GM18867 (cell line): ENCODE measurements at regions not wholly inside any gene's neighbourhood (a gene's known extent, or its start where the extent isn't known, plus 50 kb on each side); places are given as distances from the start of the nearest gene placed in this dataset.

Experiments
- ATAC-seq: cut with Tn5 transposase; IDR thresholded peaks from one replicate; pipeline ENCODE4 v1.9.1; 2021; ENCODE audit warnings: mild to moderate bottlenecking, moderate library complexity; ENCODE audit not compliant: unreplicated experiment

- ATAC-seq = no peak
Observed at GRCh38 chr6:25010902-25011625, 75.3 kb upstream of the RIPOR2 start.

DNA sequence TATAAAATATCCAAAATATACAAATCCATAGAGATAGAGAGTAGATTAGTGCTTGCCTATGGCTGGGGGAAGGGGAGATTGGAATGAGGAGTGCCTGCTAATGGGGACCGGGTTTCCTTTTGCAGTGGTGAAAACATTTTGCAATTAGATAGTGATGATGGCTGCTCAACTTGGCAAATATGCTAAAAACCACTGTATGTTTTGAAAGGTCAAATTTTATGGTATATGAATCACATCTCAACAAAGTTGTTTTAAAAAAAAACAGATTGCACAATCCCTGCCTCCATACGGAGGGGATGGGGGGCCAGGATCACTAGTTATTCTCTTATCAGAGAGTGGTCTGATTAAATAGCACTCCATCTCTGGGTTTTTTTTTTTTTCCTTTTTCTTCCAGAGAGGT lies 76.9 kb upstream of the RIPOR2 start:
- ATAC-seq = no peak

GRCh38 chr6:25013246-25013645 lies 77.5 kb upstream of the RIPOR2 start:
- no peak for ATAC-seq

- ATAC-seq = no peak
Observed at GRCh38 chr6:25014369-25014768, 78.6 kb upstream of the RIPOR2 start.

DNA sequence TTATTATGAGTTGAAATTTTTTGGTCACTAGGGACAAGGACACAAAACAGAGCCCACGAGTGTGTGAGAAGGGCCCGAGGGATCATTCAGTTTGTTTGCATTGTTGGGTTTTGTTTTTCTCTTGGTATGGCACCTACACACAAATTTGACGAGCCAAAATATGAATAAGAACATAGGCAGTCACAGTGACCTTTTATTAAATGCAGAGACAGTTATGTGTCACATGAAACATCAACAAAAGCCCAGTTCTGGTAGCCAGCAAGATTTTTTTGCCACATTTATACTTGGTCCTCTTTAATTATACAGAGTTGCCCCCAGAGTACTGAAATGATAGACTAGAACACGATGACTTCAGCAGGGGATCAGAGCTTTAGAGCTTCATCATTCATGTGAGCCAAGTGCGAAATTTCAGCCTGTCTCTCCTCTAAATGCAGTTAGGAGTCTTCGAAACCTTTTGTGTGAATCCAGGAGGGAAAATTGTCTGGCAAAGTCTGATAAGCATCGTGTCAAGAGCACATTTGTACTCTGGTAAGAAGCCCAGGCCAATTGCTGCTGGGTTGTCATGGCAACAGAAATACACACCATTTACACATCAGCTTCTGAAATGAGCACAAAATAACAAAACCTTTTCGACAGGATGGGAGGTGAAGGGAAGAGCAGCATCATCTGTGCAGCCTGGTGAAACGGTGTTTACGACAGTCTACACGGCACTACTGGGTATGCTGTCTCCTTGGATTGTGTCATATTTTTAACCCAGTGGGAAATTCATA lies 79.2 kb upstream of the RIPOR2 start:
- ATAC-seq = no peak

GRCh38 chr6:25016014-25016720 lies 80.4 kb upstream of the RIPOR2 start:
- no peak for ATAC-seq

DNA sequence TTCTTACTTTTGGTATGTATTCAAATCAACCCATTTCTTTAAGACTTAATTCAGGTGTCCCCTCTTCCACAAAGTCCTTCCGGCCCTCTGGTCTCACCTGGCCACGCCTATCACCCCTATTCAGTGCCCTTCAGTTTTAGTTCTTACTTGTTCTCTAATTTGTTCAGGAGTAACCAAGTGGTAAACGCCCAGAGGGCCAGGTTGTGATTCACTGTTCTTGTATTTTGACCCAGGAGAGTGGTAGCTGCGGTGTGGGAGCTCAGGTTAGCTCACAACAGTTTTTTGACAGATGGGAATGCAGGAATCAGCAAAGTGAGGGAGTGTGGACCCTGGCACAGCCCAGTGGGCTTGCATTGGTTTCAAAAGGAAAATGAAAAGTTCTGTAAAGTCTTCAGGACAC lies 81.7 kb upstream of the RIPOR2 start:
- no peak for ATAC-seq

- ATAC-seq = peak; percentile 57
Observed at GRCh38 chr6:25017932-25018567, 82.3 kb upstream of the RIPOR2 start.

DNA sequence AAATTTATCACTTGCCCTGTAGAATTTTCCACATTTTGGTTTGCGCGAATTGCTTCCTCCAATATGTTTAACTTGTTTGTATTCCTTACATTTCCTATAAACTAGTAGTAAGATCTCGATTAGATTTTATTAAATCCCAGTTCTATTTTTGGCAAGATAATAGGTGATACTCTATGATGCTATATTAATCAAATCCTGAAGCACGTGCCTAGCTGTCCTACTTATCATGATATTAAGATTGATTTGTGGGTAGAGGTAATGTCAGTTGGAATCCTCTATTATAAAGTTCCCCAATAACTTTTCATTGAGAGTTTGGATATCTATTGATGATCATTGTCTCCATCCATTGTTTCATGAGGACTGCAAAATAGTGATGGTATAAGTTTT lies 82.8 kb upstream of the RIPOR2 start:
- no peak for ATAC-seq

GRCh38 chr6:25022140-25022553 lies 86.4 kb upstream of the RIPOR2 start:
- ATAC-seq = no peak

DNA sequence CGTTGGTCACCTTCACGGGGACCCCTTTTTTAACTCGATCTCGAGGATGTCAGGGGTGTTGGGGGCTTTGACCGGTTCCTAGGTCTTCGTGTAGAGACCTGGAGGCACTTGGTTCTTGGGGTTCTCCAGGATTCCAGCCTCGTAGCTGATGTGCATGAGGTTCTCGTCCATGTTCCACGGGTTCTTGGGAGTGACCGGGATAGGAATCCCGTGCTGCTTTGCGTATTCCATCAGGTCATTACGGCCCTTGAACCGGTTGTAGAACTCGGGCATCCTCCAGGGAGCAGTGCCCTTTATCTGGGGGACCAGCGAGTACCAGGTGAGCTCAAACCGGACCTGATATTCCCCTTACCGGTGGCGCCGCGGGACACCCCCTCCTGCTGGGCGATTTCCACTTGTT lies 88.0 kb upstream of the RIPOR2 start:
- no peak for ATAC-seq

DNA sequence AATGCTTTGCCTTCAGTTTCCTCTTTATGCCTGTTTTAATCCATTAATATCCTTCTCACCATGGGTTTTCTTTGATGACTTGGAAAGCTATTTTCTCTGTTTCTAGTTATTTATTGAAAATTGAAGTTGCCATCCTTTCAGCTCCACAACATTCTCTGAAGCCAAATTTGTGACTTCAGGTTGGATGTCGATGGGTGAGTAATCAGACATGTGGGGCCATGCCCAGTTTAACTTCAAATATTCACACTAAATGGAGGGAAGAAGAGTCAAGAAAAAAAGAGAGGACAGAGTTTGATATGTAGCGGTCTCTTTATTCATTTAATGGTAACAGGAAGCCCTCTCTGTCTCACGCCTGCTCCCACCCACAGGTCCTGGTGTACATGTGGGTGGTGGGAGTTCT lies 89.1 kb upstream of the RIPOR2 start:
- ATAC-seq = no peak

GRCh38 chr6:25025248-25025918 lies 89.6 kb upstream of the RIPOR2 start:
- no peak for ATAC-seq

- no peak for ATAC-seq
Observed at GRCh38 chr6:25025919-25026301, 90.2 kb upstream of the RIPOR2 start.

DNA sequence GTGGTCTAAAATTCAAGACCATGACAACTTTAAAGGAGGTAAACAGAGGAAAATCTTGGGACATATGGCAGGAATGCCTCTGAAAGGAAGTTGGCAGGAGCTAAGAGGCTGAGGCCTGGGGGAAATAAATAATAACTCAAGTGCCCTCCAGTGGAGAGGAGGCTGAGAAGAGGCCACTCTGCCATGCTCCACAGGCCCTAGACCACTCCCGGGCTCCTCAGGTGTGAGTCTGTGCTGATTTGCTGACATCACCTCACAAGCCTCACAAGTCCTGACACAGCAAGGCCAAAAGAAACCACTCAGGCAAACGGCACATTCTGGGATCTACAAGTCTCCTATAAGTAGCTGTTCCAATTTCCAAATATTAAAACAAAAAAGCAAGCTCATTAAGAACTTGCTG lies 91.0 kb upstream of the RIPOR2 start:
- no peak for ATAC-seq

DNA sequence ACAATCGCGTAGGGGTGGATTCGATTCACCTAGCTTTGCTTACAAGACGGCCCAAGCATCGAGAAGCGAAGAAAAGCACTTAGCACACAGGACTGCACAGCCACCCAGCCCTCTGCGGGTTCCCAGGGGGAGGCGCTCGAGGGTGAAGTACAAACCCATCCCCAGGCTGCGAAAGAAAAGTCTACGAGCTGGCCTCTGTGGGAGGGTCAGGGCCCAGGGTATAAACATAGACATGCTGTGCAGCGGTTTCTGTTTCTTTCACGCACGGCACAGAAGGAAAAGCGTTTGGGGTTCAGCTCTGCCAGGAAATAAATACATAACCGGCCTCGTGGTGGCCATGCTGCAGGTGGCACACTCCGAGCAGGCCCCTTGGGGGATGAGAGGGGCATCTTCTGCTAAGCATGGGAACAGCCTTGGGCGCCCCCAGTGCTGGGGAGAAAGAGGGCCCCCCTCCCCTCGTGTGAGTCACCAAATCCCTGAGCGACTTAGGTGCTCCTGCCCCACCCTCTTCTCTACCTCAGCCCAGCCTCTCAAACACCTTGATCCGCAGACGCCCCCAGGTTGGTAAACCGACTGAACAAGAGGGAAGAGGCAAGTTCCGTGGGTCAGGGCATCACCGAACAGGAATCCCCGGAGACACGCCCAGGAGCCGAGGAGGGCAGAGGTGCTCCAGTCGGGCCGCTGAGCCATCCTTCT lies 91.6 kb upstream of the RIPOR2 start:
- ATAC-seq = peak; percentile 96

DNA sequence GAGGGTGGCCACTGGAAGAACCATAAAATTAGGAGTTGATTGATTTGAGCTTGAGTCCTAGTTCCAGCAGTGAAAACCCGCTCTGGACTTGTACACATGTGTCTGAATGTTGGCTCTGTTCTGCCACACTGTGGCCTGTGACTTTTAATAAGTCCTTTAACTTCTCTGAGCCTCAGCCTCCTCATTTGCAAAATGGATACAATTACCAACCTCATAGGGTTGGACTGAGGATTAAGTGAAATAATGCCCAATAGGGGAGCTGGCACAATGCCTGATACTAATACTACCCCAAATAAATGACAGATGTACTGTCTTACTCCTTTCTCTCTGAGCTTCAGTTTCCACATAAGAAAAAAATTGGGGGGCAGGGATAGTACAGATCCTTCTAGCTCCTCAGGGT lies 92.6 kb upstream of the RIPOR2 start:
- ATAC-seq = no peak

GRCh38 chr6:25032934-25033333 lies 97.2 kb upstream of the RIPOR2 start:
- ATAC-seq = no peak

GRCh38 chr6:25034431-25034921 lies 98.7 kb upstream of the RIPOR2 start:
- no peak for ATAC-seq

- ATAC-seq = no peak
Observed at GRCh38 chr6:25035174-25035511, 99.4 kb upstream of the RIPOR2 start.
